NCI-H524 treated with DMSO at 0.1 percent for 48 hours (cell line): ENCODE measurements at regions not wholly inside any gene's neighbourhood (a gene's known extent, or its start where the extent isn't known, plus 50 kb on each side); places are given as distances from the start of the nearest gene placed in this dataset.

Source experiments
- DNase-seq: peaks from one replicate; lab custom pipeline; 2025; lab: John Stamatoyannopoulos, UW

GRCh38 chr2:163834841-163835240, 99.0 kb upstream of the FIGN start:
- DNase-seq, result no peak

GRCh38 chr2:163834221-163834620, 98.4 kb upstream of the FIGN start:
- DNase-seq, result no peak

- no peak for DNase-seq
These were observed 93.0 kb upstream of the FIGN start for GRCh38 chr2:163828771-163829170.

- DNase-seq, result no peak
These were observed 86.2 kb upstream of the FIGN start for GRCh38 chr2:163822033-163822432.

- no peak for DNase-seq
These were observed 77.2 kb upstream of the FIGN start for GRCh38 chr2:163812926-163813520.

GRCh38 chr2:163808406-163808805, 72.6 kb upstream of the FIGN start:
- DNase-seq, result no peak

- no peak for DNase-seq
These were observed 66.5 kb upstream of the FIGN start for GRCh38 chr2:163802284-163802683.

GRCh38 chr2:163801486-163801885, 65.7 kb upstream of the FIGN start:
- DNase-seq, result no peak

GRCh38 chr2:163800951-163801381, 65.2 kb upstream of the FIGN start:
- DNase-seq, result no peak

- DNase-seq, result no peak
These were observed 64.0 kb upstream of the FIGN start for GRCh38 chr2:163799807-163800206.

- DNase-seq, result no peak
These were observed 58.8 kb upstream of the FIGN start for GRCh38 chr2:163794635-163795034.
